ENCODE measurements at regions not wholly inside any gene's neighbourhood (a gene's known extent, or its start where the extent isn't known, plus 50 kb on each side); places are given as distances from the start of the nearest gene placed in this dataset.

- ChIA-PET POLR2A (ENCODE audit: unreplicated experiment) (no interaction called here), CTCF (no interaction called here)
- Histone ChIP-seq H2AFZ (no peak overlapping the region), H3K36me3 (ENCODE audit: low read depth) (no peaks in the 10 kb centered on the region), H3K4me3 (no peak overlapping the region), H3K4me2 (no peak overlapping the region), H3K27me3 (ENCODE audit: insufficient read depth, low read depth) (peaks cover 62% of the 10 kb centered on the region), H3K9me2 (ENCODE audit: insufficient read depth) (no peaks in the 10 kb centered on the region), H3K79me2 (ENCODE audit: low read depth) (no peaks in the 10 kb centered on the region), H4K20me1 (ENCODE audit: insufficient read depth) (no peaks in the 10 kb centered on the region), H3K9me3 (ENCODE audit: insufficient read depth, low read depth) (no peaks in the 10 kb centered on the region), H3K4me1 (replicated peaks; ENCODE audit: insufficient read depth) (no peaks in the 10 kb centered on the region), H3F3A (ENCODE audit: insufficient read depth, low read depth) (no peaks in the 10 kb centered on the region), H3K27ac (no peak overlapping the region)
- intact Hi-C loops (cut with micrococcal nuclease; ENCODE audit: unreplicated experiment), result no loop called here
- no TSS peak for BruUV-seq (replicated peaks)
- TF ChIP-seq, protein P1, sequence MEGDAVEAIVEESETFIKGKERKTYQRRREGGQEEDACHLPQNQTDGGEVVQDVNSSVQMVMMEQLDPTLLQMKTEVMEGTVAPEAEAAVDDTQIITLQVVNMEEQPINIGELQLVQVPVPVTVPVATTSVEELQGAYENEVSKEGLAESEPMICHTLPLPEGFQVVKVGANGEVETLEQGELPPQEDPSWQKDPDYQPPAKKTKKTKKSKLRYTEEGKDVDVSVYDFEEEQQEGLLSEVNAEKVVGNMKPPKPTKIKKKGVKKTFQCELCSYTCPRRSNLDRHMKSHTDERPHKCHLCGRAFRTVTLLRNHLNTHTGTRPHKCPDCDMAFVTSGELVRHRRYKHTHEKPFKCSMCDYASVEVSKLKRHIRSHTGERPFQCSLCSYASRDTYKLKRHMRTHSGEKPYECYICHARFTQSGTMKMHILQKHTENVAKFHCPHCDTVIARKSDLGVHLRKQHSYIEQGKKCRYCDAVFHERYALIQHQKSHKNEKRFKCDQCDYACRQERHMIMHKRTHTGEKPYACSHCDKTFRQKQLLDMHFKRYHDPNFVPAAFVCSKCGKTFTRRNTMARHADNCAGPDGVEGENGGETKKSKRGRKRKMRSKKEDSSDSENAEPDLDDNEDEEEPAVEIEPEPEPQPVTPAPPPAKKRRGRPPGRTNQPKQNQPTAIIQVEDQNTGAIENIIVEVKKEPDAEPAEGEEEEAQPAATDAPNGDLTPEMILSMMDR (conservative IDR thresholded peaks at IDR 0.05), result no peak
- no peak for TF ChIP-seq EZH2 (IDR thresholded peaks at IDR 0.05; ENCODE audit: low read depth)
- DNase-seq, result no peak
Measured at GRCh38 chr12:118526255-118527095, 150.1 kb downstream of the SUDS3 start.

- H3F3A ChIP-seq (ENCODE audit: insufficient read depth, low read depth), result no peaks in the 10 kb centered on the region
- CTCF ChIA-PET, result no interaction called here
- H3K4me3 ChIP-seq, result no peak overlapping the region
- no peak overlapping the region for H3K27ac ChIP-seq
- no peaks in the 10 kb centered on the region for H3K9me3 ChIP-seq (ENCODE audit: insufficient read depth, low read depth)
- no peak for DNase-seq
- no peaks in the 10 kb centered on the region for H3K79me2 ChIP-seq (ENCODE audit: low read depth)
- H4K20me1 ChIP-seq (ENCODE audit: insufficient read depth), result no peaks in the 10 kb centered on the region
- no peak overlapping the region for H2AFZ ChIP-seq
- H3K4me2 ChIP-seq, result no peak overlapping the region
- no peak for TF ChIP-seq EZH2 (IDR thresholded peaks at IDR 0.05; ENCODE audit: low read depth)
- TF ChIP-seq, protein P1 (conservative IDR thresholded peaks at IDR 0.05), result no peak
- H3K9me2 ChIP-seq (ENCODE audit: insufficient read depth), result no peaks in the 10 kb centered on the region
- intact Hi-C loops (cut with micrococcal nuclease; ENCODE audit: unreplicated experiment), result no loop called here
- peaks cover 59% of the 10 kb centered on the region for H3K27me3 ChIP-seq (ENCODE audit: insufficient read depth, low read depth)
- no peaks in the 10 kb centered on the region for H3K36me3 ChIP-seq (ENCODE audit: low read depth)
- BruUV-seq (replicated peaks), result no TSS peak
- POLR2A ChIA-PET (ENCODE audit: unreplicated experiment), result no interaction called here
- H3K4me1 ChIP-seq (replicated peaks; ENCODE audit: insufficient read depth), result no peaks in the 10 kb centered on the region
Measured at GRCh38 chr12:118527310-118527709, 151.0 kb downstream of the SUDS3 start.

GRCh38 chr12:118528625-118529024 lies 152.3 kb downstream of the SUDS3 start:
- Histone ChIP-seq H3K27ac (no peak overlapping the region), H3K36me3 (ENCODE audit: low read depth) (no peaks in the 10 kb centered on the region), H3K4me1 (replicated peaks; ENCODE audit: insufficient read depth) (no peaks in the 10 kb centered on the region), H3K4me2 (no peak overlapping the region), H3K4me3 (no peak overlapping the region), H3F3A (ENCODE audit: insufficient read depth, low read depth) (no peaks in the 10 kb centered on the region), H3K9me3 (ENCODE audit: insufficient read depth, low read depth) (no peaks in the 10 kb centered on the region), H2AFZ (no peak overlapping the region), H3K9me2 (ENCODE audit: insufficient read depth) (no peaks in the 10 kb centered on the region), H3K27me3 (ENCODE audit: insufficient read depth, low read depth) (peaks cover 65% of the 10 kb centered on the region), H3K79me2 (ENCODE audit: low read depth) (no peaks in the 10 kb centered on the region), H4K20me1 (ENCODE audit: insufficient read depth) (no peaks in the 10 kb centered on the region)
- no peak for TF ChIP-seq EZH2 (IDR thresholded peaks at IDR 0.05; ENCODE audit: low read depth)
- TF ChIP-seq, protein P1 (conservative IDR thresholded peaks at IDR 0.05), result no peak
- DNase-seq, result no peak
- ChIA-PET POLR2A (ENCODE audit: unreplicated experiment) (no interaction called here), CTCF (no interaction called here)
- intact Hi-C loops (cut with micrococcal nuclease; ENCODE audit: unreplicated experiment), result no loop called here
- no TSS peak for BruUV-seq (replicated peaks)

Measured in PC-9 (cell line).